K562 (cell line): ENCODE measurements at regions not wholly inside any gene's neighbourhood (a gene's known extent, or its start where the extent isn't known, plus 50 kb on each side); places are given as distances from the start of the nearest gene placed in this dataset.

Source experiments
- ATAC-seq: fragments of 200-7000 bp; cut with Tn5 transposase; 3 replicates; pipeline ENCODE4 v1.9.1; 2020; ENCODE audit warnings: moderate library complexity
- BruUV-seq: library from RNA; stranded (reverse); fragments of 400-500 nt; replicated peaks from 2 replicates; lab custom pipeline; 2021; lab: Mats Ljungman, UMichigan
- CTCF ChIA-PET: fragments of 300-600 bp; formaldehyde crosslinking; extraction: SDS; loops from one replicate; lab custom pipeline; 2021; ENCODE audit warnings: low intra/inter-chr PET ratio; lab: Yijun Ruan, JAX
- POLR2A ChIA-PET: fragments of 300-600, 350-650 bp; sonication (Branson Sonifier 250); formaldehyde crosslinking; extraction: SDS; loops from one replicate; lab custom pipeline; 2021; ENCODE audit warnings: antibody characterized with exemption, inconsistent platforms; lab: Yijun Ruan, JAX
- DNase-seq, 4 experiments: peaks; one replicate each; pipeline versions ENCODE4 v3.0.0 to v3.0.0-alpha.2; 2011 to 2018; ENCODE audit warnings: low spot score in 3 of 4, mixed read lengths in 3 of 4; ENCODE audit errors: extremely low read depth in 1 of 4
- FAIRE-seq: peaks from 2 replicates; lab custom pipeline; 2011; peaks lifted over from hg19 to GRCh38; lab: Jason Lieb, UNC
- H2AFZ ChIP-seq: 2 replicates; pipeline ENCODE4 v1.6.0; 2011; ENCODE audit warnings: low read depth, low read length, control low read depth, inconsistent platforms
- H3K27ac ChIP-seq: fragments of 200-600 bp; 3 replicates; pipeline ENCODE4 v1.8.0; 2011; ENCODE audit warnings: low read depth, mild to moderate bottlenecking, control low read depth, inconsistent platforms, low read length, moderate library complexity, mixed read lengths; ENCODE audit errors: extremely low read depth
- H3K27me3 ChIP-seq, 2 experiments: fragments of 300-600 bp in 1 of 2; 2 replicates in 1 of 2; 3 replicates in 1 of 2; pipeline versions ENCODE4 v1.6.0 to v1.8.0; 2011; ENCODE audit warnings: inconsistent platforms in 2 of 2, low read length in 2 of 2, mild to moderate bottlenecking in 1 of 2, mixed read lengths in 1 of 2, moderate library complexity in 1 of 2; ENCODE audit not compliant: control insufficient read depth in 2 of 2, insufficient read depth in 2 of 2
- H3K36me3 ChIP-seq: fragments of 300-600 bp; 3 replicates; pipeline ENCODE4 v1.8.0; 2011; ENCODE audit warnings: mild to moderate bottlenecking, low read length, inconsistent platforms; ENCODE audit not compliant: control insufficient read depth, insufficient read depth
- H3K4me1 ChIP-seq, 2 experiments: fragments of 200-600 bp in 1 of 2; replicated peaks in 1 of 2; 2 replicates in 1 of 2; 3 replicates in 1 of 2; pipeline versions ENCODE4 v1.5.1 to v1.8.0; 2011; ENCODE audit warnings: inconsistent platforms in 2 of 2, low read length in 2 of 2, mild to moderate bottlenecking in 1 of 2, mixed read lengths in 1 of 2, moderate library complexity in 1 of 2; ENCODE audit not compliant: control insufficient read depth in 2 of 2, insufficient read depth in 2 of 2
- H3K4me2 ChIP-seq: 2 replicates; pipeline ENCODE4 v1.6.1; 2011; ENCODE audit warnings: low read length, control low read depth, inconsistent platforms, mixed read lengths; ENCODE audit not compliant: insufficient read depth
- H3K4me3 ChIP-seq: fragments of 200-600 bp; sonication (generic), shearing (Covaris generic); 2 replicates; pipeline ENCODE4 v1.5.1; 2016; ENCODE audit warnings: control low read depth, inconsistent platforms
- H3K79me2 ChIP-seq: fragments of 200-600 bp; 3 replicates; pipeline ENCODE4 v1.8.0; 2011; ENCODE audit warnings: low read length, inconsistent platforms; ENCODE audit not compliant: control insufficient read depth, insufficient read depth
- H3K9ac ChIP-seq, 2 experiments: 2 replicates each; pipeline versions ENCODE4 v1.6.0 to v1.6.1; 2011; ENCODE audit warnings: low read depth in 2 of 2, low read length in 2 of 2, control low read depth in 1 of 2, inconsistent platforms in 1 of 2, mild to moderate bottlenecking in 1 of 2, mixed read lengths in 1 of 2; ENCODE audit not compliant: insufficient read depth in 1 of 2
- H3K9me1 ChIP-seq: one replicate; pipeline ENCODE4 v1.6.0; 2011; ENCODE audit warnings: inconsistent platforms, mild to moderate bottlenecking, low read length, moderate library complexity; ENCODE audit not compliant: control insufficient read depth, insufficient read depth
- H3K9me3 ChIP-seq: replicated peaks from 2 replicates; pipeline ENCODE4 v1.5.1; 2011; ENCODE audit warnings: low read depth, low read length, inconsistent platforms; ENCODE audit not compliant: control insufficient read depth, insufficient read depth
- H4K20me1 ChIP-seq: replicated peaks from 2 replicates; pipeline ENCODE4 v1.6.1; 2011; ENCODE audit warnings: low read length, inconsistent platforms, mixed read lengths; ENCODE audit not compliant: control insufficient read depth, insufficient read depth
- CEBPG ChIP-seq, 3 experiments: fragments of 200-800 bp in 1 of 3; sonication (Bioruptor generic) in 1 of 3; sonication (generic) in 1 of 3; formaldehyde crosslinking in 1 of 3; IDR thresholded peaks in 2 of 3; conservative IDR thresholded peaks in 1 of 3; 2 replicates each; pipeline versions ENCODE4 v1.6.1 to v1.8.0; 2016 to 2022; ENCODE audit warnings: missing compliant biosample characterization in 2 of 3, missing genetic modification characterization in 2 of 3, mild to moderate bottlenecking in 1 of 3, missing genetic modification reagents in 1 of 3
- CHD4 ChIP-seq: fragments of 200-600 bp; sonication (generic); IDR thresholded peaks from 3 replicates; pipeline ENCODE4 v1.6.1; 2012; ENCODE audit warnings: low read depth, mild to moderate bottlenecking, mixed read lengths, low read length, inconsistent platforms; ENCODE audit not compliant: insufficient read depth, insufficient replicate concordance, poor library complexity, severe bottlenecking
- DEAF1 ChIP-seq: fragments of 450-650 bp; formaldehyde crosslinking; IDR thresholded peaks from 2 replicates; pipeline ENCODE4 v1.4.0; 2020; ENCODE audit warnings: mild to moderate bottlenecking, moderate library complexity
- FOXP4 ChIP-seq: sonication (generic); formaldehyde crosslinking; IDR thresholded peaks from 2 replicates; pipeline ENCODE4 v1.8.0; 2022; ENCODE audit warnings: mild to moderate bottlenecking, missing genetic modification reagents, borderline replicate concordance
- MAFG ChIP-seq: fragments of 450-650 bp; conservative IDR thresholded peaks from 2 replicates; pipeline ENCODE4 v1.6.1; 2016; ENCODE audit warnings: missing genetic modification characterization, missing compliant biosample characterization
- SAFB2 ChIP-seq: fragments of 200-400 bp; formaldehyde crosslinking; IDR thresholded peaks from 2 replicates; pipeline ENCODE4 v1.6.1; 2018; ENCODE audit warnings: borderline replicate concordance, low read length, low read depth, moderate library complexity; ENCODE audit not compliant: severe bottlenecking
- SIN3B ChIP-seq: fragments of 450-650 bp; IDR thresholded peaks from 2 replicates; pipeline ENCODE4 v1.6.1; 2017; ENCODE audit warnings: low read depth, mild to moderate bottlenecking, moderate library complexity
- SP1 ChIP-seq: sonication (generic); formaldehyde crosslinking; IDR thresholded peaks from 2 replicates; pipeline ENCODE4 v1.8.1; 2022; ENCODE audit warnings: mild to moderate bottlenecking, missing genetic modification reagents
- SRF ChIP-seq, 2 experiments: fragments of 250-450, 450-650 bp in 1 of 2; sonication (Bioruptor Pico) in 1 of 2; sonication (generic) in 1 of 2; formaldehyde crosslinking; IDR thresholded peaks; 2 replicates each; pipeline versions ENCODE4 v1.5.0 to v1.5.1; 2020 to 2022; ENCODE audit warnings: mild to moderate bottlenecking in 1 of 2, missing genetic modification reagents in 1 of 2
- ZNF311 ChIP-seq: fragments of 250-450 bp; sonication (Bioruptor Pico); IDR thresholded peaks from 2 replicates; pipeline ENCODE4 v1.4.0; 2020; ENCODE audit warnings: mild to moderate bottlenecking, moderate library complexity
- WGBS: fragments of 100-300 bp; shearing (Covaris generic); methylation state at CpG from one replicate; pipeline ENCODE4 v1.1.6; 2016; ENCODE audit warnings: low coverage, mixed read lengths; ENCODE audit not compliant: insufficient coverage; ENCODE audit errors: missing lambda C conversion rate; 5-methylcytosine and 5-hydroxymethylcytosine counted together
- in situ Hi-C: fragments of 300-500 bp; cut with MboI; formaldehyde crosslinking; loops from 4 replicates; pipeline ENCODE4 v1.15.0; 2018; ENCODE audit warnings: inconsistent platforms, mixed read lengths
- intact Hi-C: fragments of 100-400 bp; cut with micrococcal nuclease; formaldehyde crosslinking; loops from 2 replicates; pipeline ENCODE4 v1.14.2; 2022

- WGBS = 3% methylated on average over 4 of the region's 4 CpGs
- intact Hi-C loops (no loop called here), in situ Hi-C loops (no loop called here)
- H4K20me1 ChIP-seq = no peaks in the 10 kb centered on the region
- DNase-seq (no peak), FAIRE-seq (no peak), ATAC-seq (no peak)
- H3K4me1 ChIP-seq = no peaks in the 10 kb centered on the region
- TF ChIP-seq ZNF311 (CRISPR knock-in tag) = no peak
- TF ChIP-seq MAFG (tag) = peak; percentile 46
- ChIA-PET CTCF (no interaction called here), POLR2A (no interaction called here)
- H3K9me3 ChIP-seq = no peaks in the 10 kb centered on the region
- no peak overlapping the region for H2AFZ ChIP-seq
- H3K79me2 ChIP-seq = no peaks in the 10 kb centered on the region
- H3K9ac ChIP-seq = no peak overlapping the region
- H3K27ac ChIP-seq = no peak overlapping the region
- H3K27me3 ChIP-seq = no peaks in the 10 kb centered on the region
- no peaks in the 10 kb centered on the region for H3K36me3 ChIP-seq
- H3K4me2 ChIP-seq = no peak overlapping the region
- BruUV-seq = no TSS peak
- no peaks in the 10 kb centered on the region for H3K9me1 ChIP-seq
- H3K4me3 ChIP-seq = no peak overlapping the region
Measured at GRCh38 chr1:177627148-177627910, 342.5 kb downstream of the SEC16B start.

- BruUV-seq = no TSS peak
- TF ChIP-seq FOXP4 (no peak), SIN3B (no peak), SAFB2 (no peak), SP1 (CRISPR knock-in tag) (no peak), SRF (CRISPR knock-in tag; IDR thresholded peaks at IDR 0.05) (no peak), CEBPG (CRISPR knock-in tag; IDR thresholded peaks at IDR 0.05) (no peak), CEBPG (tag; conservative IDR thresholded peaks at IDR 0.05 in 1 of 2, IDR thresholded peaks at IDR 0.05 in 1 of 2) (no peak), DEAF1 (CRISPR knock-in tag) (no peak), CHD4 (no peak)
Measured at GRCh38 chr1:177620636-177621190, 349.1 kb downstream of the SEC16B start.

More at GRCh38 chr1:177620636-177621190, 349.1 kb downstream of the SEC16B start:
- H3K9me1 ChIP-seq = no peaks in the 10 kb centered on the region
- H3K4me2 ChIP-seq = no peak overlapping the region
- H3K4me3 ChIP-seq = no peak overlapping the region
- H3K79me2 ChIP-seq = no peaks in the 10 kb centered on the region
- in situ Hi-C loops = no loop called here
- ATAC-seq (no peak), FAIRE-seq (no peak), DNase-seq (no peak)
- H3K9me3 ChIP-seq = no peaks in the 10 kb centered on the region
- no peaks in the 10 kb centered on the region for H3K4me1 ChIP-seq
- no peak overlapping the region for H3K9ac ChIP-seq
- POLR2A ChIA-PET = no interaction called here
- H4K20me1 ChIP-seq = no peaks in the 10 kb centered on the region
- H3K27me3 ChIP-seq = no peaks in the 10 kb centered on the region
- no peak overlapping the region for H3K27ac ChIP-seq
- no peaks in the 10 kb centered on the region for H3K36me3 ChIP-seq
- WGBS = 2% methylated on average over 4 of the region's 4 CpGs
- intact Hi-C loops = no loop called here
- CTCF ChIA-PET = no interaction called here
- no peak overlapping the region for H2AFZ ChIP-seq
